SK-N-SH (cell line): ENCODE measurements at regions not wholly inside any gene's neighbourhood (a gene's known extent, or its start where the extent isn't known, plus 50 kb on each side); places are given as distances from the start of the nearest gene placed in this dataset.

Experiments used
- CTCF ChIA-PET: fragments of 300-600, 350-600 bp; formaldehyde crosslinking; extraction: SDS; loops from one replicate; lab custom pipeline; 2021; lab: Yijun Ruan, JAX
- POLR2A ChIA-PET: fragments of 350-600 bp; sonication (Branson Sonifier 250); formaldehyde crosslinking; extraction: SDS; loops from one replicate; lab custom pipeline; 2020; ENCODE audit warnings: antibody characterized with exemption, inconsistent platforms; lab: Yijun Ruan, JAX
- DNase-seq: peaks from one replicate; pipeline ENCODE4 v3.0.0; 2012
- H2AFZ ChIP-seq: fragments of 200-600 bp; sonication (generic); 2 replicates; pipeline ENCODE4 v1.8.1; 2016; ENCODE audit warnings: antibody characterized with exemption, mild to moderate bottlenecking, low read depth
- H3F3A ChIP-seq: fragments of 200-600 bp; sonication (generic); replicated peaks from 2 replicates; pipeline ENCODE3; 2016; ENCODE audit warnings: antibody characterized with exemption, mild to moderate bottlenecking; ENCODE audit not compliant: insufficient read depth
- H3K27ac ChIP-seq, 2 experiments: fragments of 200-500 bp in 1 of 2; fragments of 200-600 bp in 1 of 2; sonication (Bioruptor generic) in 1 of 2; sonication (generic), shearing (Covaris generic) in 1 of 2; 2 replicates each; pipeline versions ENCODE4 v1.5.1 to v1.6.1; 2014 to 2016; ENCODE audit warnings: low read depth in 2 of 2, inconsistent platforms in 1 of 2, low read length in 1 of 2, mild to moderate bottlenecking in 1 of 2, mixed read lengths in 1 of 2
- H3K27me3 ChIP-seq: fragments of 200-600 bp; sonication (generic), shearing (Covaris generic); 2 replicates; pipeline ENCODE4 v1.6.1; 2016; ENCODE audit warnings: mixed run types; ENCODE audit not compliant: insufficient read depth
- H3K36me3 ChIP-seq, 2 experiments: fragments of 200-500 bp in 1 of 2; fragments of 200-600 bp in 1 of 2; sonication (Bioruptor generic) in 1 of 2; sonication (generic) in 1 of 2; replicated peaks in 1 of 2; 2 replicates each; pipeline versions ENCODE3 to v1.5.1; 2014 to 2016; ENCODE audit warnings: low read length in 1 of 2, mild to moderate bottlenecking in 1 of 2; ENCODE audit not compliant: insufficient read depth in 2 of 2, control insufficient read depth in 1 of 2
- H3K4me1 ChIP-seq, 2 experiments: fragments of 200-500 bp in 1 of 2; fragments of 200-600 bp in 1 of 2; sonication (Bioruptor generic) in 1 of 2; sonication (generic), shearing (Covaris generic) in 1 of 2; 2 replicates each; pipeline versions ENCODE4 v1.5.1 to v1.6.1; 2014 to 2016; ENCODE audit warnings: low read depth in 1 of 2, low read length in 1 of 2, mixed run types in 1 of 2; ENCODE audit not compliant: insufficient read depth in 2 of 2, control insufficient read depth in 1 of 2
- H3K4me2 ChIP-seq: fragments of 200-600 bp; sonication (generic), shearing (Covaris generic); 2 replicates; pipeline ENCODE4 v1.6.1; 2017; ENCODE audit warnings: mixed run types
- H3K4me3 ChIP-seq, 2 experiments: fragments of 200-500 bp in 1 of 2; fragments of 200-600 bp in 1 of 2; sonication (Bioruptor generic) in 1 of 2; sonication (generic), shearing (Covaris generic) in 1 of 2; 2 replicates each; pipeline versions ENCODE4 v1.5.1 to v1.8.1; 2014 to 2016; ENCODE audit warnings: low read depth in 2 of 2, inconsistent platforms in 1 of 2, low read length in 1 of 2, mild to moderate bottlenecking in 1 of 2, mixed read lengths in 1 of 2, moderate library complexity in 1 of 2
- H3K79me2 ChIP-seq: fragments of 200-600 bp; sonication (generic); 2 replicates; pipeline ENCODE4 v1.8.1; 2017; ENCODE audit warnings: mild to moderate bottlenecking; ENCODE audit not compliant: insufficient read depth
- H3K9ac ChIP-seq: fragments of 200-600 bp; sonication (generic); 2 replicates; pipeline ENCODE4 v1.6.1; 2017; ENCODE audit warnings: mixed run types
- H3K9me2 ChIP-seq: fragments of 200-600 bp; sonication (generic); 2 replicates; pipeline ENCODE4 v1.6.1; 2017; ENCODE audit warnings: mixed run types
- H3K9me3 ChIP-seq: fragments of 200-600 bp; sonication (generic); 2 replicates; pipeline ENCODE4 v1.6.1; 2017; ENCODE audit warnings: mixed run types, mild to moderate bottlenecking, moderate library complexity
- H4K20me1 ChIP-seq: fragments of 200-600 bp; sonication (generic); 2 replicates; pipeline ENCODE4 v1.6.1; 2017; ENCODE audit warnings: mild to moderate bottlenecking, mixed run types; ENCODE audit not compliant: insufficient read depth
- CHD2 ChIP-seq: fragments of 150-350 bp; IDR thresholded peaks from 2 replicates; pipeline ENCODE4 v1.6.1; 2018; ENCODE audit warnings: low read length; ENCODE audit not compliant: partially characterized antibody
- ELF1 ChIP-seq: IDR thresholded peaks from 2 replicates; pipeline ENCODE4 v1.4.0; 2012
- EP300 ChIP-seq, 2 experiments: IDR thresholded peaks; 2 replicates each; pipeline versions ENCODE4 v1.4.0 to v1.6.1; 2012; ENCODE audit warnings: borderline replicate concordance in 1 of 2, low read depth in 1 of 2, low read length in 1 of 2
- FOSL2 ChIP-seq: IDR thresholded peaks from 2 replicates; pipeline ENCODE4 v1.4.0; 2012; ENCODE audit warnings: low read depth, mild to moderate bottlenecking, moderate library complexity, borderline replicate concordance
- FOXJ3 ChIP-seq: sonication (generic); formaldehyde crosslinking; IDR thresholded peaks from 2 replicates; pipeline ENCODE4 v1.5.1; 2020; ENCODE audit warnings: mild to moderate bottlenecking, missing genetic modification reagents
- FOXM1 ChIP-seq: IDR thresholded peaks from 2 replicates; pipeline ENCODE4 v1.4.0; 2012; ENCODE audit warnings: low read depth, mild to moderate bottlenecking
- GABPA ChIP-seq: IDR thresholded peaks from 2 replicates; pipeline ENCODE4 v1.4.0; 2012; ENCODE audit warnings: low read depth, mild to moderate bottlenecking
- GATA2 ChIP-seq: sonication (generic); formaldehyde crosslinking; IDR thresholded peaks from 2 replicates; pipeline ENCODE4 v1.5.0; 2020; ENCODE audit warnings: mild to moderate bottlenecking, missing genetic modification reagents
- MXI1 ChIP-seq: IDR thresholded peaks from 2 replicates; pipeline ENCODE4 v1.6.1; 2012; ENCODE audit warnings: mild to moderate bottlenecking, low read depth, low read length, improper control_type of control experiment
- NRF1 ChIP-seq: IDR thresholded peaks from 2 replicates; pipeline ENCODE4 v1.6.1; 2012; ENCODE audit warnings: low read depth, mild to moderate bottlenecking, low read length
- POLR2AphosphoS5 ChIP-seq: IDR thresholded peaks from 2 replicates; pipeline ENCODE4 v1.6.1; 2012; ENCODE audit warnings: low read depth, low read length
- RAD21 ChIP-seq: IDR thresholded peaks from 2 replicates; pipeline ENCODE4 v1.6.1; 2012; ENCODE audit warnings: mild to moderate bottlenecking, low read length
- RFX5 ChIP-seq: IDR thresholded peaks from 2 replicates; pipeline ENCODE4 v1.6.1; 2012; ENCODE audit warnings: mild to moderate bottlenecking, improper control_type of control experiment, low read length
- RXRA ChIP-seq: IDR thresholded peaks from 2 replicates; pipeline ENCODE4 v1.4.0; 2012; ENCODE audit warnings: low read depth, mild to moderate bottlenecking, borderline replicate concordance
- TCF12 ChIP-seq: IDR thresholded peaks from 2 replicates; pipeline ENCODE4 v1.4.0; 2012
- TEAD4 ChIP-seq: IDR thresholded peaks from 2 replicates; pipeline ENCODE4 v1.4.0; 2012; ENCODE audit warnings: mild to moderate bottlenecking, borderline replicate concordance; ENCODE audit not compliant: insufficient read depth
- YY1 ChIP-seq: IDR thresholded peaks from 2 replicates; pipeline ENCODE4 v1.4.0; 2012; ENCODE audit warnings: low read depth, mild to moderate bottlenecking
- WGBS: methylation state at CpG from one replicate; pipeline ENCODE4 v1.1.6; 2017; ENCODE audit warnings: low lambda C conversion rate; 5-methylcytosine and 5-hydroxymethylcytosine counted together
- TF ChIP-seq, protein P1 (sequence below): IDR thresholded peaks from 2 replicates; pipeline ENCODE4 v1.4.0; 2012; ENCODE audit warnings: low read depth, borderline replicate concordance
- TF ChIP-seq, protein P2 (sequence below): IDR thresholded peaks from 2 replicates; pipeline ENCODE4 v1.4.0; 2012; ENCODE audit warnings: low read depth, borderline replicate concordance
- TF ChIP-seq, protein P3 (sequence below): IDR thresholded peaks from 2 replicates; pipeline ENCODE4 v1.4.0; 2012; ENCODE audit warnings: low read depth
- TF ChIP-seq, protein P4 (sequence below): fragments of 150-350 bp; IDR thresholded peaks from 2 replicates; pipeline ENCODE4 v1.6.1; 2017; ENCODE audit warnings: antibody characterized with exemption, low read length, low read depth, borderline replicate concordance
- TF ChIP-seq, protein P5 (sequence below): IDR thresholded peaks from 2 replicates; pipeline ENCODE4; 2012
- TF ChIP-seq, protein P6 (sequence below): fragments of 200-600 bp; sonication (generic); IDR thresholded peaks from 2 replicates; pipeline ENCODE4 v1.6.1; 2017; ENCODE audit warnings: antibody characterized with exemption, mild to moderate bottlenecking, moderate library complexity

DNA sequence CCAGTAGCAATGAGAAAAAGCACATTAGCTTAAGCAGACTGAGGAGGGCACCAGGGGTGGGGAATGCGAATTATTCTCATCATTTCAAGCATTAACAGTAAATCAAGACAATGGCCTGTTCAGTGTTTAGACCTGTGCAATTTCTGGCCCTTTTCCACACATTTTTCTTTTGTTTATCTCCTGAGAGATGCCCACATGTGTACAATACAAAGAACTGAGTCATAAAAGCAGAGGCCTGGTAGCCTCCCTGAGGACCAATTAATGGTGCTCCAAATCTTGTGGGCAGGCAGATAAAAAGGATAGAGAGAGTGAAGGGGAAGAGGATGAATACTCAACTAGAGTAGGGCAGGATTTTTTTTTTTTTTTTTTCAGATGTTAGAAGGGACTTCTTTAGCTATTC lies 480.8 kb downstream of the RERGL start:
- Histone ChIP-seq H3K9me3 (no peaks in the 10 kb centered on the region; the same call in 1 of the 2 replicates), H2AFZ (no peak overlapping the region), H3K9me2 (no peaks in the 10 kb centered on the region), H3F3A (no peaks in the 10 kb centered on the region), H3K27me3 (no peaks in the 10 kb centered on the region), H3K4me1 (no peaks in the 10 kb centered on the region), H3K36me3 (no peaks in the 10 kb centered on the region), H3K9ac (no peak overlapping the region), H3K79me2 (no peaks in the 10 kb centered on the region), H3K4me3 (no peak overlapping the region), H3K4me2 (no peak overlapping the region), H4K20me1 (no peaks in the 10 kb centered on the region), H3K27ac (no peak overlapping the region)
- DNase-seq: no peak
- ChIA-PET CTCF (interaction anchor here (0.6 to 3.8 kb wide), 3 partner anchors 33 to 1223 kb away, joined by 3 to 14 read pairs (median 9); no protein-coding TSS in a partner anchor), POLR2A (no interaction called here)
- TF ChIP-seq CHD2: no peak
- no peak for TF ChIP-seq ELF1
- TF ChIP-seq EP300 (IDR thresholded peaks at IDR 0.05; ENCODE audit: borderline replicate concordance in 1 of 2, low read depth in 1 of 2, low read length in 1 of 2): no peak
- TF ChIP-seq MXI1: no peak
- no peak for TF ChIP-seq RFX5
- TF ChIP-seq FOXM1: no peak
- TF ChIP-seq POLR2AphosphoS5: no peak
- TF ChIP-seq, protein P1, sequence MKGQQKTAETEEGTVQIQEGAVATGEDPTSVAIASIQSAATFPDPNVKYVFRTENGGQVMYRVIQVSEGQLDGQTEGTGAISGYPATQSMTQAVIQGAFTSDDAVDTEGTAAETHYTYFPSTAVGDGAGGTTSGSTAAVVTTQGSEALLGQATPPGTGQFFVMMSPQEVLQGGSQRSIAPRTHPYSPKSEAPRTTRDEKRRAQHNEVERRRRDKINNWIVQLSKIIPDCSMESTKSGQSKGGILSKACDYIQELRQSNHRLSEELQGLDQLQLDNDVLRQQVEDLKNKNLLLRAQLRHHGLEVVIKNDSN: no peak
- TF ChIP-seq, protein P2, sequence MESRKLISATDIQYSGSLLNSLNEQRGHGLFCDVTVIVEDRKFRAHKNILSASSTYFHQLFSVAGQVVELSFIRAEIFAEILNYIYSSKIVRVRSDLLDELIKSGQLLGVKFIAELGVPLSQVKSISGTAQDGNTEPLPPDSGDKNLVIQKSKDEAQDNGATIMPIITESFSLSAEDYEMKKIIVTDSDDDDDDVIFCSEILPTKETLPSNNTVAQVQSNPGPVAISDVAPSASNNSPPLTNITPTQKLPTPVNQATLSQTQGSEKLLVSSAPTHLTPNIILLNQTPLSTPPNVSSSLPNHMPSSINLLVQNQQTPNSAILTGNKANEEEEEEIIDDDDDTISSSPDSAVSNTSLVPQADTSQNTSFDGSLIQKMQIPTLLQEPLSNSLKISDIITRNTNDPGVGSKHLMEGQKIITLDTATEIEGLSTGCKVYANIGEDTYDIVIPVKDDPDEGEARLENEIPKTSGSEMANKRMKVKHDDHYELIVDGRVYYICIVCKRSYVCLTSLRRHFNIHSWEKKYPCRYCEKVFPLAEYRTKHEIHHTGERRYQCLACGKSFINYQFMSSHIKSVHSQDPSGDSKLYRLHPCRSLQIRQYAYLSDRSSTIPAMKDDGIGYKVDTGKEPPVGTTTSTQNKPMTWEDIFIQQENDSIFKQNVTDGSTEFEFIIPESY: no peak
- no peak for TF ChIP-seq GATA2
- no peak for TF ChIP-seq RAD21
- TF ChIP-seq TEAD4: no peak
- TF ChIP-seq FOXJ3: no peak
- no peak for TF ChIP-seq TCF12
- TF ChIP-seq GABPA: no peak
- no peak for TF ChIP-seq NRF1
- WGBS: 4% methylated on average over 1 of the region's 1 CpG

DNA sequence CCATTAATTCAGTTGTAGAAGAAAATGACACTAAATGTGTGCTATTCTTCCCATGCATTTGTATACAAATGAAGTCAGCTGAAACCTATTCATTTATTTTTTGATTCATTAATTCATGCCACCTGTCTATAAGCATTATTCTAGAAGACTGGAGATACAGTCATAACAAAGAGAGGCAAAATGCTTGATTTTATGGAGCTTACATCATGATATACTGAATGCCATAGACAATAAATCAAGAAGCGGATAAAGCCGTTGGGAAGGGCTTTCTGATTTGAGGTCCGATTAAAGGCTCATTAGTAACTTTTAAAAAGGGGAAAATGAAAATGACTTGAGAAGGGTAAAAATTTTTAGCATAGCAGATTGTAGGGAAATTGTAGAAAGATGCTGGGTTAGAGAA lies 494.9 kb downstream of the RERGL start:
- H3K4me1 ChIP-seq: no peaks in the 10 kb centered on the region; a peak in 1 of 4 replicates
- H3K4me3 ChIP-seq: no peak overlapping the region
- TF ChIP-seq ELF1: no peak
- TF ChIP-seq, protein P3, sequence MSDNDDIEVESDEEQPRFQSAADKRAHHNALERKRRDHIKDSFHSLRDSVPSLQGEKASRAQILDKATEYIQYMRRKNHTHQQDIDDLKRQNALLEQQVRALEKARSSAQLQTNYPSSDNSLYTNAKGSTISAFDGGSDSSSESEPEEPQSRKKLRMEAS: no peak
- TF ChIP-seq MXI1: no peak
- no peak for TF ChIP-seq TCF12
- TF ChIP-seq TEAD4: no peak
- TF ChIP-seq, protein P4, sequence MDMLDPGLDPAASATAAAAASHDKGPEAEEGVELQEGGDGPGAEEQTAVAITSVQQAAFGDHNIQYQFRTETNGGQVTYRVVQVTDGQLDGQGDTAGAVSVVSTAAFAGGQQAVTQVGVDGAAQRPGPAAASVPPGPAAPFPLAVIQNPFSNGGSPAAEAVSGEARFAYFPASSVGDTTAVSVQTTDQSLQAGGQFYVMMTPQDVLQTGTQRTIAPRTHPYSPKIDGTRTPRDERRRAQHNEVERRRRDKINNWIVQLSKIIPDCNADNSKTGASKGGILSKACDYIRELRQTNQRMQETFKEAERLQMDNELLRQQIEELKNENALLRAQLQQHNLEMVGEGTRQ: no peak
- TF ChIP-seq FOXJ3: no peak
- TF ChIP-seq FOXM1: no peak
- TF ChIP-seq, protein P5, sequence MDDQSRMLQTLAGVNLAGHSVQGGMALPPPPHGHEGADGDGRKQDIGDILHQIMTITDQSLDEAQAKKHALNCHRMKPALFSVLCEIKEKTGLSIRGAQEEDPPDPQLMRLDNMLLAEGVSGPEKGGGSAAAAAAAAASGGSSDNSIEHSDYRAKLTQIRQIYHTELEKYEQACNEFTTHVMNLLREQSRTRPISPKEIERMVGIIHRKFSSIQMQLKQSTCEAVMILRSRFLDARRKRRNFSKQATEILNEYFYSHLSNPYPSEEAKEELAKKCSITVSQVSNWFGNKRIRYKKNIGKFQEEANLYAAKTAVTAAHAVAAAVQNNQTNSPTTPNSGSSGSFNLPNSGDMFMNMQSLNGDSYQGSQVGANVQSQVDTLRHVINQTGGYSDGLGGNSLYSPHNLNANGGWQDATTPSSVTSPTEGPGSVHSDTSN: no peak
- TF ChIP-seq YY1: no peak
- TF ChIP-seq, protein P6, sequence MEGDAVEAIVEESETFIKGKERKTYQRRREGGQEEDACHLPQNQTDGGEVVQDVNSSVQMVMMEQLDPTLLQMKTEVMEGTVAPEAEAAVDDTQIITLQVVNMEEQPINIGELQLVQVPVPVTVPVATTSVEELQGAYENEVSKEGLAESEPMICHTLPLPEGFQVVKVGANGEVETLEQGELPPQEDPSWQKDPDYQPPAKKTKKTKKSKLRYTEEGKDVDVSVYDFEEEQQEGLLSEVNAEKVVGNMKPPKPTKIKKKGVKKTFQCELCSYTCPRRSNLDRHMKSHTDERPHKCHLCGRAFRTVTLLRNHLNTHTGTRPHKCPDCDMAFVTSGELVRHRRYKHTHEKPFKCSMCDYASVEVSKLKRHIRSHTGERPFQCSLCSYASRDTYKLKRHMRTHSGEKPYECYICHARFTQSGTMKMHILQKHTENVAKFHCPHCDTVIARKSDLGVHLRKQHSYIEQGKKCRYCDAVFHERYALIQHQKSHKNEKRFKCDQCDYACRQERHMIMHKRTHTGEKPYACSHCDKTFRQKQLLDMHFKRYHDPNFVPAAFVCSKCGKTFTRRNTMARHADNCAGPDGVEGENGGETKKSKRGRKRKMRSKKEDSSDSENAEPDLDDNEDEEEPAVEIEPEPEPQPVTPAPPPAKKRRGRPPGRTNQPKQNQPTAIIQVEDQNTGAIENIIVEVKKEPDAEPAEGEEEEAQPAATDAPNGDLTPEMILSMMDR: no peak
- no peak for TF ChIP-seq FOSL2
- TF ChIP-seq RXRA: no peak
- no peak for TF ChIP-seq GABPA
- ChIA-PET POLR2A (no interaction called here), CTCF (interaction anchor here (0.6 kb wide), 1 partner anchor 1797 kb away, joined by 4 read pairs; no protein-coding TSS in a partner anchor)
- H3K36me3 ChIP-seq: no peaks in the 10 kb centered on the region
- no peak for DNase-seq
- H3K9me3 ChIP-seq: no peaks in the 10 kb centered on the region; the same call in 1 of the 2 replicates
- H3K9me2 ChIP-seq: no peaks in the 10 kb centered on the region
- 46% methylated on average over 3 of the region's 3 CpGs for WGBS
- no peaks in the 10 kb centered on the region for H3F3A ChIP-seq
- no peak overlapping the region for H3K9ac ChIP-seq
- H4K20me1 ChIP-seq: no peaks in the 10 kb centered on the region
- H3K27me3 ChIP-seq: no peaks in the 10 kb centered on the region
- no peak overlapping the region for H3K27ac ChIP-seq
- H2AFZ ChIP-seq: no peak overlapping the region
- H3K79me2 ChIP-seq: no peaks in the 10 kb centered on the region
- no peak overlapping the region for H3K4me2 ChIP-seq
